Mesenteric fat pad (tissue), 1 donor: ENCODE measurements at regions not wholly inside any gene's neighbourhood (a gene's known extent, or its start where the extent isn't known, plus 50 kb on each side); places are given as distances from the start of the nearest gene placed in this dataset.

ENCODE experiments used
- DNase-seq: peaks from one replicate; pipeline ENCODE4 v3.0.0-alpha.2; 2020; ENCODE audit warnings: low spot score
- donor health status: DM: yes; HTN: yes; CAD: no.

- peak; percentile 33 for DNase-seq
Measured at GRCh38 chr10:34869135-34869836, 54.2 kb upstream of the PARD3 start.

GRCh38 chr10:34868589-34868988, 53.5 kb upstream of the PARD3 start:
- DNase-seq: peak; percentile 12

- no peak for DNase-seq
Measured at GRCh38 chr10:34866848-34867247, 51.8 kb upstream of the PARD3 start.
